SK-N-SH (cell line): ENCODE measurements at regions not wholly inside any gene's neighbourhood (a gene's known extent, or its start where the extent isn't known, plus 50 kb on each side); places are given as distances from the start of the nearest gene placed in this dataset.

Experiments
- TF ChIP-seq, protein P1 (sequence below): IDR thresholded peaks from 2 replicates; pipeline ENCODE4 v1.4.0; 2012; ENCODE audit warnings: low read depth
- TF ChIP-seq, protein P2 (sequence below): fragments of 200-600 bp; sonication (generic); IDR thresholded peaks from 2 replicates; pipeline ENCODE4 v1.6.1; 2017; ENCODE audit warnings: antibody characterized with exemption, mild to moderate bottlenecking, moderate library complexity

DNA sequence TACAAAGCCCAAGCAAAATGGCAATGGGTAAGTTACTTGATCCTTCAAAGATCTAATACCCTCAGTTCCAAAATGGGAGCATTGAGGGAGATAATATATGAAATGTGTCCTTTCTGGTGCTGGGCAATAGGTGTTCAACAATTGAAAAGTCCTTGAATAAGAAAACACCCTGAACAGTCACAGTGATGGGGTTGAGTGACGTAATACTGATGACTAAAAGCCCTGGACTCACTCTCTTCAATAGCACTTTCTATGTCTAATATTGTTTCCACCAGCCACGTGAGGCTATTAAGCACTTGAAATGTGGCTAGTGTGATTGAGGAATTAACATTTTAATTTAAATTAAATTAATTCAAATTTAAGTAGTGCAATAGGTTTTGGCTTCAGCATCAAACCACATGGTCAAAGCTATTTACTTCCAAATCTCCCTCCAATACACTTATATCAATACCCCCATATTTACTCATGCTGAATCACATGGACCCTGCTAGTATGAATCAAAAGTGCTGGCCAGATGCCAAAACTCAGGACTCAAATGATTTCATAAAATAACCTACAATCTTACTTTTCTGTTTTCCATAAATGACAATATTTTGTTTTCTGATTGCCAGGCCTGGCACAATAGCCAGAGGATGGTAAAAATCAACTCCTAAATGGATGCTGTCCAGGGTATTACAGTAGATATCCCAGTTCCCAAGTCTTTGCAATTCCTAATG is 516.2 kb downstream of the HAPSTR1 start:
- TF ChIP-seq, protein P1, sequence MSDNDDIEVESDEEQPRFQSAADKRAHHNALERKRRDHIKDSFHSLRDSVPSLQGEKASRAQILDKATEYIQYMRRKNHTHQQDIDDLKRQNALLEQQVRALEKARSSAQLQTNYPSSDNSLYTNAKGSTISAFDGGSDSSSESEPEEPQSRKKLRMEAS = no peak
- TF ChIP-seq, protein P2, sequence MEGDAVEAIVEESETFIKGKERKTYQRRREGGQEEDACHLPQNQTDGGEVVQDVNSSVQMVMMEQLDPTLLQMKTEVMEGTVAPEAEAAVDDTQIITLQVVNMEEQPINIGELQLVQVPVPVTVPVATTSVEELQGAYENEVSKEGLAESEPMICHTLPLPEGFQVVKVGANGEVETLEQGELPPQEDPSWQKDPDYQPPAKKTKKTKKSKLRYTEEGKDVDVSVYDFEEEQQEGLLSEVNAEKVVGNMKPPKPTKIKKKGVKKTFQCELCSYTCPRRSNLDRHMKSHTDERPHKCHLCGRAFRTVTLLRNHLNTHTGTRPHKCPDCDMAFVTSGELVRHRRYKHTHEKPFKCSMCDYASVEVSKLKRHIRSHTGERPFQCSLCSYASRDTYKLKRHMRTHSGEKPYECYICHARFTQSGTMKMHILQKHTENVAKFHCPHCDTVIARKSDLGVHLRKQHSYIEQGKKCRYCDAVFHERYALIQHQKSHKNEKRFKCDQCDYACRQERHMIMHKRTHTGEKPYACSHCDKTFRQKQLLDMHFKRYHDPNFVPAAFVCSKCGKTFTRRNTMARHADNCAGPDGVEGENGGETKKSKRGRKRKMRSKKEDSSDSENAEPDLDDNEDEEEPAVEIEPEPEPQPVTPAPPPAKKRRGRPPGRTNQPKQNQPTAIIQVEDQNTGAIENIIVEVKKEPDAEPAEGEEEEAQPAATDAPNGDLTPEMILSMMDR = no peak
